ENCODE measurements at regions not wholly inside any gene's neighbourhood (a gene's known extent, or its start where the extent isn't known, plus 50 kb on each side); places are given as distances from the start of the nearest gene placed in this dataset.

GRCh38 chr4:74878323-74878722 is 54.6 kb upstream of the PARM1 start:
- no peak for DNase-seq (ENCODE audit: extremely low read depth, low read depth, low spot score)

GRCh38 chr4:74875451-74875850 is 57.5 kb upstream of the PARM1 start:
- DNase-seq (ENCODE audit: extremely low read depth, low read depth, low spot score): no peak

- DNase-seq (ENCODE audit: extremely low read depth, low read depth, low spot score): peak; percentile 63
Observed at GRCh38 chr4:74874753-74875367, 58.1 kb upstream of the PARM1 start.

GRCh38 chr4:74873545-74874301 is 59.2 kb upstream of the PARM1 start:
- DNase-seq (ENCODE audit: extremely low read depth, low read depth, low spot score): no peak

GRCh38 chr4:74858921-74859562 is 64.7 kb upstream of the BTC start:
- DNase-seq (ENCODE audit: extremely low read depth, low read depth, low spot score): no peak

GRCh38 chr4:74855879-74856278 is 61.6 kb upstream of the BTC start:
- no peak for DNase-seq (ENCODE audit: extremely low read depth, low read depth, low spot score)

GRCh38 chr4:74848774-74849173 is 54.5 kb upstream of the BTC start:
- DNase-seq (ENCODE audit: extremely low read depth, low read depth, low spot score): no peak

GRCh38 chr4:74845834-74846233 is 51.5 kb upstream of the BTC start:
- DNase-seq (ENCODE audit: extremely low read depth, low read depth, low spot score): no peak

All from glomerular endothelial cell (primary cell).